Activated T-helper 1 cell treated with anti-CD3 and anti-CD28 coated beads, Interleukin-12 subunit alpha, Interleukin-12 subunit beta, Interleukin-2, Interleukin-4 antibody, amounts not matched to agents 30 ng/mL and 10 ng/mL and 1 ng/mL, durations not matched to agents 14 hours and 24 hours and 36 hours (primary cell): ENCODE measurements at regions not wholly inside any gene's neighbourhood (a gene's known extent, or its start where the extent isn't known, plus 50 kb on each side); places are given as distances from the start of the nearest gene placed in this dataset.

Experiments
- DNase-seq: peaks from one replicate; pipeline ENCODE4 v3.0.0; 2021; ENCODE audit warnings: low spot score
- H3K27ac Mint-ChIP-seq: one replicate; pipeline ENCODE4 v1.8.0; 2021; ENCODE audit warnings: mild to moderate bottlenecking, mixed read lengths
- H3K27me3 Mint-ChIP-seq: one replicate; pipeline ENCODE4 v1.8.0; 2022; ENCODE audit warnings: mild to moderate bottlenecking, moderate library complexity, mixed read lengths; ENCODE audit not compliant: insufficient read depth
- H3K36me3 Mint-ChIP-seq: one replicate; pipeline ENCODE4 v1.8.0; 2021; ENCODE audit warnings: low read depth, mixed read lengths
- H3K4me1 Mint-ChIP-seq: one replicate; pipeline ENCODE4 v1.8.0; 2021; ENCODE audit warnings: low read depth, mixed read lengths
- H3K4me3 Mint-ChIP-seq: one replicate; pipeline ENCODE4 v1.8.0; 2021; ENCODE audit warnings: mild to moderate bottlenecking, moderate library complexity, mixed read lengths
- H3K9me3 Mint-ChIP-seq: one replicate; pipeline ENCODE4 v1.8.0; 2021; ENCODE audit warnings: mixed read lengths
- intact Hi-C: fragments of 100-400 bp; cut with micrococcal nuclease; formaldehyde crosslinking; loops from one replicate; pipeline ENCODE4 v1.15.1; 2024

GRCh38 chr5:106600803-106601202 is 1069.9 kb downstream of the EFNA5 start:
- DNase-seq, result no peak
- intact Hi-C loops, result no loop called here
- H3K4me3 Mint-ChIP-seq, result no peak overlapping the region
- peaks cover 7% of the 10 kb centered on the region for H3K9me3 Mint-ChIP-seq
- H3K36me3 Mint-ChIP-seq, result no peaks in the 10 kb centered on the region
- no peaks in the 10 kb centered on the region for H3K27me3 Mint-ChIP-seq
- no peak overlapping the region for H3K27ac Mint-ChIP-seq
- H3K4me1 Mint-ChIP-seq, result no peaks in the 10 kb centered on the region

- no peaks in the 10 kb centered on the region for H3K4me1 Mint-ChIP-seq
- H3K36me3 Mint-ChIP-seq, result no peaks in the 10 kb centered on the region
- no peak for DNase-seq
- peaks cover 4% of the 10 kb centered on the region for H3K9me3 Mint-ChIP-seq
- no peak overlapping the region for H3K27ac Mint-ChIP-seq
- no peaks in the 10 kb centered on the region for H3K27me3 Mint-ChIP-seq
- intact Hi-C loops, result no loop called here
- no peak overlapping the region for H3K4me3 Mint-ChIP-seq
Measured at GRCh38 chr5:106595864-106596263, 1074.9 kb downstream of the EFNA5 start.

GRCh38 chr5:106584268-106584667 is 1086.5 kb downstream of the EFNA5 start:
- intact Hi-C loops, result no loop called here
- Mint-ChIP-seq H3K4me1 (no peaks in the 10 kb centered on the region), H3K9me3 (no peaks in the 10 kb centered on the region), H3K27ac (no peak overlapping the region), H3K36me3 (no peaks in the 10 kb centered on the region), H3K27me3 (no peaks in the 10 kb centered on the region), H3K4me3 (no peak overlapping the region)
- DNase-seq, result no peak

GRCh38 chr5:106578736-106579135 is 1092.0 kb downstream of the EFNA5 start:
- H3K27me3 Mint-ChIP-seq, result no peaks in the 10 kb centered on the region
- H3K4me1 Mint-ChIP-seq, result no peaks in the 10 kb centered on the region
- H3K4me3 Mint-ChIP-seq, result no peak overlapping the region
- no peaks in the 10 kb centered on the region for H3K36me3 Mint-ChIP-seq
- H3K27ac Mint-ChIP-seq, result no peak overlapping the region
- DNase-seq, result no peak
- no peaks in the 10 kb centered on the region for H3K9me3 Mint-ChIP-seq
- intact Hi-C loops, result no loop called here

- Mint-ChIP-seq H3K9me3 (no peaks in the 10 kb centered on the region), H3K27me3 (no peaks in the 10 kb centered on the region), H3K36me3 (no peaks in the 10 kb centered on the region), H3K27ac (no peak overlapping the region), H3K4me3 (no peak overlapping the region), H3K4me1 (no peaks in the 10 kb centered on the region)
- DNase-seq, result no peak
- intact Hi-C loops, result no loop called here
Measured at GRCh38 chr5:106574820-106575219, 1095.9 kb downstream of the EFNA5 start.

- Mint-ChIP-seq H3K4me3 (no peak overlapping the region), H3K4me1 (no peaks in the 10 kb centered on the region), H3K9me3 (peaks cover 7% of the 10 kb centered on the region), H3K27me3 (no peaks in the 10 kb centered on the region), H3K36me3 (no peaks in the 10 kb centered on the region), H3K27ac (no peak overlapping the region)
- intact Hi-C loops, result no loop called here
- DNase-seq, result no peak
Measured at GRCh38 chr5:106566031-106566430, 1104.7 kb downstream of the EFNA5 start.

GRCh38 chr5:106545325-106545724 is 1125.4 kb downstream of the EFNA5 start:
- no peak overlapping the region for H3K27ac Mint-ChIP-seq
- intact Hi-C loops, result no loop called here

GRCh38 chr5:106543330-106543729 is 1127.4 kb downstream of the EFNA5 start:
- H3K4me1 Mint-ChIP-seq, result no peaks in the 10 kb centered on the region
- no peaks in the 10 kb centered on the region for H3K36me3 Mint-ChIP-seq
- no peak for DNase-seq
- intact Hi-C loops, result no loop called here
- no peaks in the 10 kb centered on the region for H3K27me3 Mint-ChIP-seq
- H3K9me3 Mint-ChIP-seq, result peaks cover 33% of the 10 kb centered on the region
- H3K4me3 Mint-ChIP-seq, result no peak overlapping the region
- H3K27ac Mint-ChIP-seq, result no peak overlapping the region

More at GRCh38 chr5:106545325-106545724, 1125.4 kb downstream of the EFNA5 start:
- no peaks in the 10 kb centered on the region for H3K36me3 Mint-ChIP-seq
- DNase-seq, result no peak
- no peaks in the 10 kb centered on the region for H3K27me3 Mint-ChIP-seq
- H3K4me1 Mint-ChIP-seq, result no peaks in the 10 kb centered on the region
- no peak overlapping the region for H3K4me3 Mint-ChIP-seq
- peaks cover 27% of the 10 kb centered on the region for H3K9me3 Mint-ChIP-seq

- Mint-ChIP-seq H3K4me3 (no peak overlapping the region), H3K27me3 (no peaks in the 10 kb centered on the region), H3K4me1 (no peaks in the 10 kb centered on the region), H3K27ac (no peak overlapping the region), H3K36me3 (no peaks in the 10 kb centered on the region), H3K9me3 (no peaks in the 10 kb centered on the region)
- intact Hi-C loops, result no loop called here
- no peak for DNase-seq
Measured at GRCh38 chr5:106530150-106530549, 1140.6 kb downstream of the EFNA5 start.

- Mint-ChIP-seq H3K36me3 (no peaks in the 10 kb centered on the region), H3K27me3 (no peaks in the 10 kb centered on the region), H3K4me3 (no peak overlapping the region), H3K27ac (no peak overlapping the region), H3K4me1 (no peaks in the 10 kb centered on the region), H3K9me3 (no peaks in the 10 kb centered on the region)
- intact Hi-C loops, result no loop called here
- DNase-seq, result no peak
Measured at GRCh38 chr5:106525438-106525837, 1145.3 kb downstream of the EFNA5 start.

- no peak overlapping the region for H3K27ac Mint-ChIP-seq
- no peaks in the 10 kb centered on the region for H3K36me3 Mint-ChIP-seq
- intact Hi-C loops, result no loop called here
- no peaks in the 10 kb centered on the region for H3K4me1 Mint-ChIP-seq
- no peak overlapping the region for H3K4me3 Mint-ChIP-seq
- H3K27me3 Mint-ChIP-seq, result no peaks in the 10 kb centered on the region
- no peaks in the 10 kb centered on the region for H3K9me3 Mint-ChIP-seq
- no peak for DNase-seq
Measured at GRCh38 chr5:106523852-106524251, 1146.9 kb downstream of the EFNA5 start.

- Mint-ChIP-seq H3K9me3 (no peaks in the 10 kb centered on the region), H3K27me3 (no peaks in the 10 kb centered on the region), H3K4me1 (no peaks in the 10 kb centered on the region), H3K4me3 (no peak overlapping the region), H3K27ac (no peak overlapping the region), H3K36me3 (no peaks in the 10 kb centered on the region)
- DNase-seq, result no peak
- intact Hi-C loops, result no loop called here
Measured at GRCh38 chr5:106522296-106522695, 1148.4 kb downstream of the EFNA5 start.

- Mint-ChIP-seq H3K36me3 (no peaks in the 10 kb centered on the region), H3K9me3 (no peaks in the 10 kb centered on the region), H3K4me1 (no peaks in the 10 kb centered on the region), H3K4me3 (no peak overlapping the region), H3K27me3 (no peaks in the 10 kb centered on the region), H3K27ac (no peak overlapping the region)
- intact Hi-C loops, result no loop called here
- no peak for DNase-seq
Measured at GRCh38 chr5:106521701-106522100, 1149.0 kb downstream of the EFNA5 start.

GRCh38 chr5:106510321-106510720 is 1160.4 kb downstream of the EFNA5 start:
- Mint-ChIP-seq H3K27ac (no peak overlapping the region), H3K4me3 (no peak overlapping the region), H3K9me3 (no peaks in the 10 kb centered on the region), H3K36me3 (no peaks in the 10 kb centered on the region), H3K4me1 (no peaks in the 10 kb centered on the region), H3K27me3 (no peaks in the 10 kb centered on the region)
- no peak for DNase-seq
- intact Hi-C loops, result no loop called here
